Endodermal cell (in vitro differentiated cells): ENCODE measurements at regions not wholly inside any gene's neighbourhood (a gene's known extent, or its start where the extent isn't known, plus 50 kb on each side); places are given as distances from the start of the nearest gene placed in this dataset.
A peak's percentile ranks its signal among the peaks of the same experiment; 100 is the strongest.

Experiments
- DNase-seq: peaks from one replicate; pipeline ENCODE4 v3.0.0-alpha.2; 2017
- H3K27ac ChIP-seq: 2 replicates; pipeline ENCODE4 v1.5.1; 2013; ENCODE audit warnings: mild to moderate bottlenecking, low read depth, low read length, moderate library complexity
- H3K27me3 ChIP-seq: 2 replicates; pipeline ENCODE4 v1.6.1; 2013; ENCODE audit warnings: mild to moderate bottlenecking, low read length, moderate library complexity; ENCODE audit not compliant: insufficient read depth, control insufficient read depth, poor library complexity, severe bottlenecking
- H3K36me3 ChIP-seq: 2 replicates; pipeline ENCODE4 v1.7.0; 2013; ENCODE audit warnings: mild to moderate bottlenecking, low read length, moderate library complexity; ENCODE audit not compliant: control insufficient read depth, insufficient read depth
- H3K4me1 ChIP-seq: one replicate; pipeline ENCODE4 v1.7.0; 2013; ENCODE audit warnings: low read length; ENCODE audit not compliant: control insufficient read depth, insufficient read depth
- H3K4me3 ChIP-seq: 2 replicates; pipeline ENCODE4 v1.5.1; 2013; ENCODE audit warnings: mild to moderate bottlenecking, low read length, moderate library complexity
- H3K9ac ChIP-seq: 2 replicates; pipeline ENCODE4 v1.6.1; 2013; ENCODE audit warnings: mild to moderate bottlenecking, low read length, moderate library complexity; ENCODE audit not compliant: poor library complexity, severe bottlenecking; ENCODE audit errors: extremely low read depth
- H3K9me3 ChIP-seq: 2 replicates; pipeline ENCODE4 v1.6.1; 2013; ENCODE audit warnings: mild to moderate bottlenecking, low read length, moderate library complexity; ENCODE audit not compliant: control insufficient read depth
- H3K27ac Mint-ChIP-seq: 2 replicates; pipeline ENCODE4 v1.8.0; 2020; ENCODE audit warnings: mixed read lengths
- H3K27me3 Mint-ChIP-seq: 2 replicates; pipeline ENCODE4 v1.8.0; 2021; ENCODE audit warnings: mild to moderate bottlenecking, mixed read lengths; ENCODE audit not compliant: insufficient read depth
- H3K36me3 Mint-ChIP-seq: 2 replicates; pipeline ENCODE4 v1.8.0; 2020; ENCODE audit warnings: low read depth, mixed read lengths
- H3K4me1 Mint-ChIP-seq: 2 replicates; pipeline ENCODE4 v1.8.0; 2020; ENCODE audit warnings: mixed read lengths
- H3K4me3 Mint-ChIP-seq: 2 replicates; pipeline ENCODE4 v1.8.0; 2020; ENCODE audit warnings: mild to moderate bottlenecking, moderate library complexity, mixed read lengths
- H3K9me3 Mint-ChIP-seq: 2 replicates; pipeline ENCODE4 v1.8.0; 2020; ENCODE audit warnings: mild to moderate bottlenecking, mixed read lengths
- CTCF ChIP-seq: fragments of 200-600 bp; sonication (generic); conservative IDR thresholded peaks from 2 replicates; pipeline ENCODE4 v1.5.0; 2021; ENCODE audit warnings: antibody characterized with exemption, mild to moderate bottlenecking
- WGBS, 2 experiments: methylation state at CpG; one replicate each; pipeline versions ENCODE4 v1.1.5 to v1.1.7; 2013; ENCODE audit warnings: missing lambda C conversion rate in 2 of 2, mixed read lengths in 1 of 2; ENCODE audit not compliant: insufficient coverage in 1 of 2, insufficient read length in 1 of 2; 5-methylcytosine and 5-hydroxymethylcytosine counted together

DNA sequence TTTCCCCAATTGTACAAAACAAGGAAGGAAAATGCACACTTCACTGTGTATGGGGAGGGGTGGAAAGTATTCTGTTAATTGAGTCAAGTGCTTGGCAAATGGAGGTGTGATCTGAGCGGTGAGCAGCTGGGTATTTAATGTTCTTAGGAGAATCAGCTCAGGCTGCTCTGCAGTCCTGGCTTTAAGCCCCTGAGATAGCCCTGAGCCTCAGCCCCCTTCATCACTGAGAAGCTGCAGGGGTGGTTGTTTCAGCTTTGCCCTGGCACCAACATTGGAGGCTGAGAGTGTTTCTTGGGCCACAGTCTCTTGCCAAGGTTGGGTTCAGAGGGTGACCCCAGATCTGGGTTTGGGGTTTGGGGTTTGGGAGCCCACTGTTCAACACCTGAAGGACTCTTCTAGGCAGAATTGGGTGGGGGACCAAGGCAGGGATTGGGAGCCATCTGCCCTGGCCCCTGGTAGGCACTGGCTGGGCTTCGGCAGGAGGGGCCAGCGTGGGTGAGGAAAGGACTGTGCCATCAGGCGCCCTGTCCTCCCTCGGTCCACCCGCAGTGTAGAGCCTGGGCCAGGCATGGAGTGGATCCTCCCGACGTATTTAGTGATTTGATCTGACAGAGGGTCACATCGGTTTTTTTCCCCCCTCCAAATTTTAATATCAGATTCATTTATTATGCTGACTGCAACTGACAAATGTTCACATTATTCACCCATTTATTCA is 66.7 kb upstream of the ZNF536 start:
- H3K27ac Mint-ChIP-seq = no peak overlapping the region
- no peaks in the 10 kb centered on the region for H3K36me3 ChIP-seq
- no peak for TF ChIP-seq CTCF
- no peak overlapping the region for H3K27ac ChIP-seq
- H3K4me1 Mint-ChIP-seq = peaks cover 8% of the 10 kb centered on the region
- no peaks in the 10 kb centered on the region for H3K36me3 Mint-ChIP-seq
- peaks cover 2% of the 10 kb centered on the region for H3K27me3 Mint-ChIP-seq
- H3K4me3 Mint-ChIP-seq = no peak overlapping the region
- H3K4me1 ChIP-seq = no peaks in the 10 kb centered on the region
- H3K9ac ChIP-seq = no peak overlapping the region
- H3K4me3 ChIP-seq = no peak overlapping the region
- H3K9me3 ChIP-seq = no peaks in the 10 kb centered on the region
- no peaks in the 10 kb centered on the region for H3K27me3 ChIP-seq
- H3K9me3 Mint-ChIP-seq = no peaks in the 10 kb centered on the region
- no peak for DNase-seq
- 94 to 100% methylated on average over 7 to 9 of the region's 9 CpGs for WGBS, 2 experiments

GRCh38 chr19:30307191-30307974 is 64.8 kb upstream of the ZNF536 start:
- TF ChIP-seq CTCF = no peak
- H3K27ac Mint-ChIP-seq = no peak overlapping the region
- DNase-seq = peak; percentile 12
- H3K27me3 Mint-ChIP-seq = peaks cover 2% of the 10 kb centered on the region
- H3K9me3 ChIP-seq = no peaks in the 10 kb centered on the region
- no peaks in the 10 kb centered on the region for H3K27me3 ChIP-seq
- H3K4me3 ChIP-seq = no peak overlapping the region
- no peaks in the 10 kb centered on the region for H3K36me3 Mint-ChIP-seq
- H3K4me1 Mint-ChIP-seq = peaks cover 8% of the 10 kb centered on the region
- no peak overlapping the region for H3K9ac ChIP-seq
- H3K4me1 ChIP-seq = no peaks in the 10 kb centered on the region
- H3K4me3 Mint-ChIP-seq = no peak overlapping the region
- no peaks in the 10 kb centered on the region for H3K9me3 Mint-ChIP-seq
- H3K36me3 ChIP-seq = no peaks in the 10 kb centered on the region
- H3K27ac ChIP-seq = no peak overlapping the region
- 93 to 95% methylated on average over 12 to 13 of the region's 13 CpGs for WGBS, 2 experiments

GRCh38 chr19:30309176-30309575 is 63.0 kb upstream of the ZNF536 start:
- Mint-ChIP-seq H3K27me3 (peaks cover 2% of the 10 kb centered on the region), H3K9me3 (no peaks in the 10 kb centered on the region), H3K4me1 (peaks cover 8% of the 10 kb centered on the region), H3K36me3 (no peaks in the 10 kb centered on the region), H3K4me3 (no peak overlapping the region), H3K27ac (no peak overlapping the region)
- no peaks in the 10 kb centered on the region for H3K4me1 ChIP-seq
- H3K27ac ChIP-seq = peak overlapping the region; percentile 93
- H3K27me3 ChIP-seq = no peaks in the 10 kb centered on the region
- no peak for TF ChIP-seq CTCF
- WGBS, 2 experiments = 98 to 100% methylated on average over 4 to 6 of the region's 6 CpGs
- no peaks in the 10 kb centered on the region for H3K36me3 ChIP-seq
- H3K9me3 ChIP-seq = no peaks in the 10 kb centered on the region
- peak; percentile 2 for DNase-seq
- no peak overlapping the region for H3K4me3 ChIP-seq
- no peak overlapping the region for H3K9ac ChIP-seq
